ENCODE measurements at regions not wholly inside any gene's neighbourhood (a gene's known extent, or its start where the extent isn't known, plus 50 kb on each side); places are given as distances from the start of the nearest gene placed in this dataset.

DNA sequence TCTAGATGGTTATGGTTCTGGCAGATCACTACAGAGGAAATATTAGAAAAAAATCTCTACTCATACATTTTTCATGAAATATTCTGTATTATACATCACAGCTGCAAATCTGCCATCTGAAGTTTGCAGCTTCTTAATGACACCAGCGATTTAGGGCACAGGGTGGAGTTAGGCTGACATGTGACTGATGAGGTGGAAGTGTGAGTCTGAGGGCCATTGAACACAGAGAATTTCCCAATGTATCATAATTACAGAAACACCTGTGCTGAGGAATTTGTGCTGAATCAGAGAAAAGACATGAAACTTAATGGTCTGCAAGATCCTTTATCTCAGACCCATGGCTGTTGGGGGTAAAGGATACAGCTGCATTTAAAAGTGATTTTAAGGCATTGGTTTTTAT, 2025.6 kb upstream of the AGA start:
- Histone ChIP-seq H3K27ac (ENCODE audit: low read depth, low read length) (no peak overlapping the region), H3K4me1 (ENCODE audit: control insufficient read depth, insufficient read depth, low read length) (no peaks in the 10 kb centered on the region)
- DNase-seq (ENCODE audit: low read depth in 4 of 6, low spot score in 6 of 6), result peak in 1 of 6 donors; percentile 23

DNA sequence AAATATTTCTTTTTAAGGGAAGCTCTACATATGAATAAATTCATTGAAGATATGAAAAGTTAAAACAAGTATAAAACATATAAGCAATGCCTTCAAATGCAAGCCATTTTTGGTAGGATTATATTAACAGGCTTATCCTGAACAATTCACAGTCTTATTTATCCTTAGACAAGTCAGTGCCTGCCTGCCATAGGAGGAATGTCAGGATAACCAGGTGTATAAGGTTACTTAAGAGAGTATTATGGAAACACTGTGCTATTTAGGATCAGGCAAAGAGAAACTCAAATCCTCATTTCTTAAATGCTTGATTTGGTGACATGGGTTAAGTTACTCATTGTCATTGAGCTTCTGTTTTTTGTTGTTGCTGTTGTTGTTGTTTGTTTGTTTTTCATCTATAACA, 2029.9 kb upstream of the AGA start:
- Histone ChIP-seq H3K27ac (ENCODE audit: low read depth, low read length) (no peak overlapping the region), H3K36me3 (ENCODE audit: control insufficient read depth, insufficient read depth, low read length) (no peaks in the 10 kb centered on the region), H3K4me1 (ENCODE audit: control insufficient read depth, insufficient read depth, low read length) (no peaks in the 10 kb centered on the region), H3K9me3 (ENCODE audit: control insufficient read depth, insufficient read depth, low read length) (peaks cover 4% of the 10 kb centered on the region), H3K27me3 (ENCODE audit: control insufficient read depth, insufficient read depth, low read length) (no peaks in the 10 kb centered on the region), H3K4me3 (ENCODE audit: low read depth, low read length) (no peak overlapping the region)
- DNase-seq (ENCODE audit: low read depth in 4 of 6, low spot score in 6 of 6), result no peak

More for the DNA sequence above, 2025.6 kb upstream of the AGA start:
- Histone ChIP-seq H3K4me3 (ENCODE audit: low read depth, low read length) (no peak overlapping the region), H3K9me3 (ENCODE audit: control insufficient read depth, insufficient read depth, low read length) (no peaks in the 10 kb centered on the region), H3K27me3 (ENCODE audit: control insufficient read depth, insufficient read depth, low read length) (no peaks in the 10 kb centered on the region), H3K36me3 (ENCODE audit: control insufficient read depth, insufficient read depth, low read length) (no peaks in the 10 kb centered on the region)
- WGBS (ENCODE audit: insufficient coverage), result no CpG with 5 or more reads among the region's 1 CpG

- Histone ChIP-seq H3K4me1 (ENCODE audit: control insufficient read depth, insufficient read depth, low read length) (no peaks in the 10 kb centered on the region), H3K9me3 (ENCODE audit: control insufficient read depth, insufficient read depth, low read length) (peaks cover 7% of the 10 kb centered on the region), H3K27me3 (ENCODE audit: control insufficient read depth, insufficient read depth, low read length) (no peaks in the 10 kb centered on the region), H3K27ac (ENCODE audit: low read depth, low read length) (no peak overlapping the region), H3K36me3 (ENCODE audit: control insufficient read depth, insufficient read depth, low read length) (no peaks in the 10 kb centered on the region), H3K4me3 (ENCODE audit: low read depth, low read length) (no peak overlapping the region)
- no peak for DNase-seq (ENCODE audit: low read depth in 4 of 6, low spot score in 6 of 6)
These were observed 2036.4 kb upstream of the AGA start for GRCh38 chr4:179478608-179479007.

GRCh38 chr4:179485781-179486180, 2043.5 kb upstream of the AGA start:
- Histone ChIP-seq H3K4me1 (ENCODE audit: control insufficient read depth, insufficient read depth, low read length) (no peaks in the 10 kb centered on the region), H3K27ac (ENCODE audit: low read depth, low read length) (no peak overlapping the region), H3K9me3 (ENCODE audit: control insufficient read depth, insufficient read depth, low read length) (no peaks in the 10 kb centered on the region), H3K4me3 (ENCODE audit: low read depth, low read length) (no peak overlapping the region), H3K27me3 (ENCODE audit: control insufficient read depth, insufficient read depth, low read length) (no peaks in the 10 kb centered on the region), H3K36me3 (ENCODE audit: control insufficient read depth, insufficient read depth, low read length) (no peaks in the 10 kb centered on the region)
- no CpG with 5 or more reads among the region's 3 CpGs for WGBS (ENCODE audit: insufficient coverage)
- DNase-seq (ENCODE audit: low read depth in 4 of 6, low spot score in 6 of 6), result peak in 1 of 6 donors; percentile 4

- no peaks in the 10 kb centered on the region for H3K36me3 ChIP-seq (ENCODE audit: control insufficient read depth, insufficient read depth, low read length)
- 48% methylated on average over 4 of the region's 6 CpGs for WGBS (ENCODE audit: insufficient coverage)
- peak in 3 of 6 donors; percentile 1 to 38 (median 14) for DNase-seq (ENCODE audit: low read depth in 4 of 6, low spot score in 6 of 6)
- H3K27ac ChIP-seq (ENCODE audit: low read depth, low read length), result no peak overlapping the region
- no peaks in the 10 kb centered on the region for H3K4me1 ChIP-seq (ENCODE audit: control insufficient read depth, insufficient read depth, low read length)
- H3K4me3 ChIP-seq (ENCODE audit: low read depth, low read length), result no peak overlapping the region
- no peaks in the 10 kb centered on the region for H3K27me3 ChIP-seq (ENCODE audit: control insufficient read depth, insufficient read depth, low read length)
- H3K9me3 ChIP-seq (ENCODE audit: control insufficient read depth, insufficient read depth, low read length), result no peaks in the 10 kb centered on the region
These were observed 2044.5 kb upstream of the AGA start for GRCh38 chr4:179486570-179487335.

DNA sequence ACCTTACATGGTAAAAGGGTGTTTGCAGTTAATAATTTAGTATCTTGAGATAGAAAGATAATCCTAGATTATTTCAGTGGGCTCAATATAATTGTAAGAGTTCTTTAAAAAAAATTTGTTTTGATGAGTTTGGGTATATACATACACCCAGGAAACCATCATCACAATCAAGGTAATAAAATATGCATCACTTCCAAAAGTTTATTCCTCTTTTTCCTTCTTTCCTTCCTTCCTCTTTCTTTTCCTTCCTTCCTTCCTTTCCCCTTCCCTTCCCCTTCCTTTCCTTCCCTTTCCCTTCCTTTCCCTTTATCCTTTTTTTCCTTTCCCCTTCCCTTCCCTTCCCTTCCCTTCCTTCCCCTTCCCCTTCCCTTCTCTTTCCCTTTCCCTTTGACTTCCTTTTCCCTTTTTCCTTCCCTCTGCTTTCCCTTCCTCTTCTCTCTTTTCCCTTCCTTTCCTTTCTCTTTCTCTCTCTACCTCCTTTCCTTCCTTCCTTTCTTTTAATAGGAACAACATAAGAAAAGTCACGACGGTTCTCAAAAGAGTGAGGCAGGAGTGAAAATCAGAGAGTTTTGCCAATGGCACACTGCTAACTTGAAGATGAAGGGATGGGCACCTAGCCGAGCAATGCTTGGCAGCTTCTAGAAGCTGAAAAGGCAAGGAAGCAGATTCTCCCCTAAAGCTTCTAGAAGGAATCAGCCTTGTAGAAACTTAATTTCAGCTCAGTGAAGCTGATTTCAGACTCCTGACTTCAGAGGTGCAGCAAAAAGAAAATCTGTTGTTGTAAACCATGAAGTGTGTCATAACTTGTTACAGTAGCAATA, 2050.2 kb upstream of the AGA start:
- H3K27ac ChIP-seq (ENCODE audit: low read depth, low read length), result no peak overlapping the region
- peak in 1 of 6 donors; percentile 77 for DNase-seq (ENCODE audit: low read depth in 4 of 6, low spot score in 6 of 6)
- no peaks in the 10 kb centered on the region for H3K9me3 ChIP-seq (ENCODE audit: control insufficient read depth, insufficient read depth, low read length)
- H3K27me3 ChIP-seq (ENCODE audit: control insufficient read depth, insufficient read depth, low read length), result no peaks in the 10 kb centered on the region
- no peaks in the 10 kb centered on the region for H3K4me1 ChIP-seq (ENCODE audit: control insufficient read depth, insufficient read depth, low read length)
- H3K36me3 ChIP-seq (ENCODE audit: control insufficient read depth, insufficient read depth, low read length), result no peaks in the 10 kb centered on the region
- WGBS (ENCODE audit: insufficient coverage), result 89% methylated on average over 1 of the region's 3 CpGs
- H3K4me3 ChIP-seq (ENCODE audit: low read depth, low read length), result no peak overlapping the region

DNA sequence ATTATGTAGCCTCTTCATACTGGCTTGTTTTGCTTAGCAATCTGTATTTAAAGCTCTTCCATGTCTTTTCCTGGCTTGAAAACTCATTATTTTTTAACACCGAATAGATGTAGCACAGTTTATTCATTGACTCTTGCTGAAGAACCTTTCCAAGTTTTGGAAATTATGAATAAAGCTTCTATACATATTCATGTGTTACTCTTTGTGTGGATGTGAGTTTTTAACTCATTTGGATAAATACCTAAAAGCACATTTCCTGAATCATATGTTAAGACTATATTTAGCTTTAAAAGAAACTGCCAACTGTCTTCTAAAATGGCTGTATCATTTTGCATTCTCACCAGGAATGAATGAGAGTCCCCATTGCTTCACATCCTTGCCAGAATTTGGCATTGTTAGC, 2061.7 kb upstream of the AGA start:
- Histone ChIP-seq H3K27me3 (ENCODE audit: control insufficient read depth, insufficient read depth, low read length) (no peaks in the 10 kb centered on the region), H3K36me3 (ENCODE audit: control insufficient read depth, insufficient read depth, low read length) (no peaks in the 10 kb centered on the region), H3K4me3 (ENCODE audit: low read depth, low read length) (no peak overlapping the region), H3K27ac (ENCODE audit: low read depth, low read length) (no peak overlapping the region), H3K4me1 (ENCODE audit: control insufficient read depth, insufficient read depth, low read length) (no peaks in the 10 kb centered on the region), H3K9me3 (ENCODE audit: control insufficient read depth, insufficient read depth, low read length) (no peaks in the 10 kb centered on the region)
- no CpG with 5 or more reads among the region's 1 CpG for WGBS (ENCODE audit: insufficient coverage)
- peak in 1 of 6 donors; percentile 86 for DNase-seq (ENCODE audit: low read depth in 4 of 6, low spot score in 6 of 6)

DNA sequence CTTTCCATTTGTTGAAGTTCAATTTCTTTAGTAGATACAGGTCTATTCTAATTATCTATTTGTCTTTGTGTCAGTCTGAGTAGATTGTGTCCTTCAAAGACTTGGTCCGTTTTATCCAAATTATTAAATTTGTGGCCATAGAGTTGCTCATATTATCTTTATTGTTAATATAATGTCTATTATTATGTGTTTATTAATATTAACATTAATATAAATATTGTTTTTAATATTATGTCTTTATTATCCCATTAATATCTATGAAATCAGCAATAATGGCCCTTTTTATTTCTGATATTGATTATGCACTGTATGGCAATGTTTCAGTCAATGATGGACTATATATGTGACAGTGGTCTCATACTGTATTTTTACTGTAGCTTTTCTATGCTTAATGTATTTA, 2067.3 kb upstream of the AGA start:
- Histone ChIP-seq H3K4me3 (ENCODE audit: low read depth, low read length) (no peak overlapping the region), H3K4me1 (ENCODE audit: control insufficient read depth, insufficient read depth, low read length) (no peaks in the 10 kb centered on the region), H3K9me3 (ENCODE audit: control insufficient read depth, insufficient read depth, low read length) (no peaks in the 10 kb centered on the region), H3K27me3 (ENCODE audit: control insufficient read depth, insufficient read depth, low read length) (no peaks in the 10 kb centered on the region), H3K36me3 (ENCODE audit: control insufficient read depth, insufficient read depth, low read length) (no peaks in the 10 kb centered on the region), H3K27ac (ENCODE audit: low read depth, low read length) (no peak overlapping the region)
- WGBS (ENCODE audit: insufficient coverage), result no CpG with 5 or more reads among the region's 1 CpG
- no peak for DNase-seq (ENCODE audit: low read depth in 4 of 6, low spot score in 6 of 6)

DNA sequence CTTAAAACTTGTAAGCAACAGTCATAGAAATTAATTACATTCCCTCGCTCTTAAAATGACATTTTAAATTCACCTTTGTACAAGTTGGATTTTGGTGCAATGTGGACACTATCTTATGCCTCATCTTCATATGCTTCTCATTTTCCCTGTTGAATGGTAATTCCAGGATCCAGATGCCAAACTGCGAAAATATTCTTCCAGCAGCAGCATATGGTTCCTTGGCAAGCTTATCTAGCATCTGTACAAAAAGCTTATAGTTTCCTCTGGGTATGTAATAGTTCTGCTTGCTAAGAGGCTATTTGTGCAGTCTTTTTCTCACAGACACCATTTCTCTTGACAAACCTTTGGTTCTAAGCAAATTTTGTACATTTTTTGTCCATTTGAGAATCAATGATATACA, 2079.7 kb upstream of the AGA start:
- no peaks in the 10 kb centered on the region for H3K27me3 ChIP-seq (ENCODE audit: control insufficient read depth, insufficient read depth, low read length)
- H3K36me3 ChIP-seq (ENCODE audit: control insufficient read depth, insufficient read depth, low read length), result no peaks in the 10 kb centered on the region
- H3K27ac ChIP-seq (ENCODE audit: low read depth, low read length), result no peak overlapping the region

DNA sequence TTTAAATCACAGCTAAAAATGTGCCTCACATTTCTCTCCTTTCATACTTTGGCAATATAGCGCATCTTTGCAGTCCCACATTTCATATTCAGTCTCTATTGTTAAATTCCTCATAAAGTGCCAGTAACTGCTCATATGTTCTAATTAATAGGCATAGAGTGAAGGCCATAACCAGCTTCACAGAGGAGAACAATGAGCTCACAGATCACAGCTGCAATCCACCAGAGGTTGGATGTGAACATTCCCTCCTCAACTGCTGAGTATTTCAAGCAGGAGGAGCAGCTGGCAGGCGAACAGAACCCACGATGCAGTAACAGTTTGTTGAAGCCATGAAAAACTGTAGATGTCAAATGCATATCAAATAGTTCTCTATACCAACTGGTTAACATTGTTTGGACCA, 2088.7 kb upstream of the AGA start:
- Histone ChIP-seq H3K4me1 (ENCODE audit: control insufficient read depth, insufficient read depth, low read length) (no peaks in the 10 kb centered on the region), H3K4me3 (ENCODE audit: low read depth, low read length) (no peak overlapping the region), H3K9me3 (ENCODE audit: control insufficient read depth, insufficient read depth, low read length) (no peaks in the 10 kb centered on the region), H3K36me3 (ENCODE audit: control insufficient read depth, insufficient read depth, low read length) (no peaks in the 10 kb centered on the region), H3K27me3 (ENCODE audit: control insufficient read depth, insufficient read depth, low read length) (no peaks in the 10 kb centered on the region), H3K27ac (ENCODE audit: low read depth, low read length) (no peak overlapping the region)
- whole genome bisulfite sequencing (ENCODE audit: insufficient coverage), result no CpG with 5 or more reads among the region's 3 CpGs
- peak in 2 of 6 donors; percentile 69 to 86 for DNase-seq (ENCODE audit: low read depth in 4 of 6, low spot score in 6 of 6)

More for the DNA sequence above, 2079.7 kb upstream of the AGA start:
- no CpG with 5 or more reads among the region's 2 CpGs for WGBS (ENCODE audit: insufficient coverage)
- H3K4me1 ChIP-seq (ENCODE audit: control insufficient read depth, insufficient read depth, low read length), result no peaks in the 10 kb centered on the region
- H3K4me3 ChIP-seq (ENCODE audit: low read depth, low read length), result no peak overlapping the region
- H3K9me3 ChIP-seq (ENCODE audit: control insufficient read depth, insufficient read depth, low read length), result no peaks in the 10 kb centered on the region
- peak in 2 of 6 donors; percentile 38 to 89 for DNase-seq (ENCODE audit: low read depth in 4 of 6, low spot score in 6 of 6)

Data from spinal cord (tissue), 9 donors.